HCT116 (cell line): ENCODE measurements at regions not wholly inside any gene's neighbourhood (a gene's known extent, or its start where the extent isn't known, plus 50 kb on each side); places are given as distances from the start of the nearest gene placed in this dataset.

Source experiments
- CEBPB ChIP-seq: IDR thresholded peaks from 2 replicates; pipeline ENCODE4 v1.6.1; 2012; ENCODE audit warnings: low read depth
- ELF1 ChIP-seq: IDR thresholded peaks from 2 replicates; pipeline ENCODE4 v1.6.1; 2012; ENCODE audit warnings: low read depth, borderline replicate concordance
- EZH2 ChIP-seq: fragments of 200-600 bp; sonication (generic); IDR thresholded peaks from 2 replicates; pipeline ENCODE4 v1.6.1; 2017; ENCODE audit warnings: antibody characterized with exemption, mixed run types
- EZH2phosphoT487 ChIP-seq: fragments of 200-600 bp; IDR thresholded peaks from 2 replicates; pipeline ENCODE4 v1.6.1; 2018; ENCODE audit warnings: antibody characterized with exemption, borderline replicate concordance
- FOSL1 ChIP-seq: IDR thresholded peaks from 2 replicates; pipeline ENCODE4 v1.6.1; 2012; ENCODE audit warnings: low read depth
- JUND ChIP-seq: IDR thresholded peaks from 2 replicates; pipeline ENCODE4 v1.6.1; 2012
- POLR2A ChIP-seq: IDR thresholded peaks from 2 replicates; pipeline ENCODE4 v1.7.0; 2011; ENCODE audit warnings: borderline replicate concordance; ENCODE audit not compliant: insufficient read depth, insufficient read length; ENCODE audit errors: extremely low read depth
- POLR2AphosphoS5 ChIP-seq: IDR thresholded peaks from 2 replicates; pipeline ENCODE4 v1.6.1; 2011; ENCODE audit warnings: mild to moderate bottlenecking, low read depth, low read length, moderate library complexity
- YY1 ChIP-seq: IDR thresholded peaks from 2 replicates; pipeline ENCODE4 v1.6.1; 2011; ENCODE audit warnings: low read length, low read depth, moderate library complexity, mild to moderate bottlenecking; ENCODE audit not compliant: insufficient replicate concordance; ENCODE audit errors: extremely low read depth
- ZFX ChIP-seq: fragments of 450-650 bp; IDR thresholded peaks from 2 replicates; pipeline ENCODE4 v1.6.1; 2017
- TF ChIP-seq, protein P1 (sequence below), 3 experiments: fragments of 200-600 bp in 1 of 3; sonication (generic) in 1 of 3; IDR thresholded peaks in 2 of 3; conservative IDR thresholded peaks in 1 of 3; 2 replicates each; pipeline ENCODE4 v1.5.1; 2012 to 2017; ENCODE audit warnings: low read depth in 2 of 3, low read length in 2 of 3, antibody characterized with exemption in 1 of 3, borderline replicate concordance in 1 of 3, control low read depth in 1 of 3, mild to moderate bottlenecking in 1 of 3, mixed read lengths in 1 of 3, mixed run types in 1 of 3, moderate library complexity in 1 of 3; ENCODE audit not compliant: insufficient read depth in 1 of 3
- TF ChIP-seq, protein P2 (sequence below): IDR thresholded peaks from 2 replicates; pipeline ENCODE4 v1.6.1; 2012
- TF ChIP-seq, protein P3 (sequence below): IDR thresholded peaks from 2 replicates; pipeline ENCODE4 v1.6.1; 2011; ENCODE audit warnings: mild to moderate bottlenecking, low read length, moderate library complexity; ENCODE audit not compliant: insufficient replicate concordance; ENCODE audit errors: extremely low read depth
- TF ChIP-seq, protein P4 (sequence below): IDR thresholded peaks from 2 replicates; pipeline ENCODE4 v1.6.1; 2012; ENCODE audit warnings: low read depth

DNA sequence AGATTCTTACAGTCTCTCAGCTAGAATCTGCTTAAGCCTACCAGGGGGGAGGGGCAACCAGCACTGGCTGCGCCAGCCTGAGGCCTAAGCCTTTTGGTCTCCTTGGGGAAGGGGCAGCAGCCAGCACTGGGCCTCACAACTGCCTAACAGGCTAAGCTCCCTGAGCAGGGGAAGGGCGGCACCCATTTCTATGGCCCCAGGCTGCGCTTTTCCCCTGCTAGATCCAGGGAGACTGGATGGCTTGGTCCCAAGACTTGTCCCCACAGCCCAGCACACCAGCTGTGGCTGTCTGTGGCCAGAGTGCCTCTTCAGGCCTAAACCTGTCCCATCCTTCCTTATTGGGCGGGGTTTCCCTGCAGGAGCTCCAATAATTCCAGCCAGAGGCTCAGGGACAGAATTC, 1230.3 kb upstream of the CRIM1 start:
- TF ChIP-seq, protein P1, sequence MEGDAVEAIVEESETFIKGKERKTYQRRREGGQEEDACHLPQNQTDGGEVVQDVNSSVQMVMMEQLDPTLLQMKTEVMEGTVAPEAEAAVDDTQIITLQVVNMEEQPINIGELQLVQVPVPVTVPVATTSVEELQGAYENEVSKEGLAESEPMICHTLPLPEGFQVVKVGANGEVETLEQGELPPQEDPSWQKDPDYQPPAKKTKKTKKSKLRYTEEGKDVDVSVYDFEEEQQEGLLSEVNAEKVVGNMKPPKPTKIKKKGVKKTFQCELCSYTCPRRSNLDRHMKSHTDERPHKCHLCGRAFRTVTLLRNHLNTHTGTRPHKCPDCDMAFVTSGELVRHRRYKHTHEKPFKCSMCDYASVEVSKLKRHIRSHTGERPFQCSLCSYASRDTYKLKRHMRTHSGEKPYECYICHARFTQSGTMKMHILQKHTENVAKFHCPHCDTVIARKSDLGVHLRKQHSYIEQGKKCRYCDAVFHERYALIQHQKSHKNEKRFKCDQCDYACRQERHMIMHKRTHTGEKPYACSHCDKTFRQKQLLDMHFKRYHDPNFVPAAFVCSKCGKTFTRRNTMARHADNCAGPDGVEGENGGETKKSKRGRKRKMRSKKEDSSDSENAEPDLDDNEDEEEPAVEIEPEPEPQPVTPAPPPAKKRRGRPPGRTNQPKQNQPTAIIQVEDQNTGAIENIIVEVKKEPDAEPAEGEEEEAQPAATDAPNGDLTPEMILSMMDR (IDR thresholded peaks at IDR 0.05 in 2 of 3, conservative IDR thresholded peaks at IDR 0.05 in 1 of 3; ENCODE audit: borderline replicate concordance in 1 of 3, insufficient read depth in 1 of 3, low read depth in 2 of 3, low read length in 2 of 3), result no peak
- TF ChIP-seq POLR2A, result no peak
- TF ChIP-seq ZFX, result no peak
- no peak for TF ChIP-seq CEBPB
- TF ChIP-seq EZH2, result no peak
- TF ChIP-seq YY1, result no peak
- TF ChIP-seq EZH2phosphoT487, result no peak
- TF ChIP-seq, protein P2, sequence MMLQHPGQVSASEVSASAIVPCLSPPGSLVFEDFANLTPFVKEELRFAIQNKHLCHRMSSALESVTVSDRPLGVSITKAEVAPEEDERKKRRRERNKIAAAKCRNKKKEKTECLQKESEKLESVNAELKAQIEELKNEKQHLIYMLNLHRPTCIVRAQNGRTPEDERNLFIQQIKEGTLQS, result no peak
- TF ChIP-seq ELF1, result no peak
- TF ChIP-seq, protein P3, sequence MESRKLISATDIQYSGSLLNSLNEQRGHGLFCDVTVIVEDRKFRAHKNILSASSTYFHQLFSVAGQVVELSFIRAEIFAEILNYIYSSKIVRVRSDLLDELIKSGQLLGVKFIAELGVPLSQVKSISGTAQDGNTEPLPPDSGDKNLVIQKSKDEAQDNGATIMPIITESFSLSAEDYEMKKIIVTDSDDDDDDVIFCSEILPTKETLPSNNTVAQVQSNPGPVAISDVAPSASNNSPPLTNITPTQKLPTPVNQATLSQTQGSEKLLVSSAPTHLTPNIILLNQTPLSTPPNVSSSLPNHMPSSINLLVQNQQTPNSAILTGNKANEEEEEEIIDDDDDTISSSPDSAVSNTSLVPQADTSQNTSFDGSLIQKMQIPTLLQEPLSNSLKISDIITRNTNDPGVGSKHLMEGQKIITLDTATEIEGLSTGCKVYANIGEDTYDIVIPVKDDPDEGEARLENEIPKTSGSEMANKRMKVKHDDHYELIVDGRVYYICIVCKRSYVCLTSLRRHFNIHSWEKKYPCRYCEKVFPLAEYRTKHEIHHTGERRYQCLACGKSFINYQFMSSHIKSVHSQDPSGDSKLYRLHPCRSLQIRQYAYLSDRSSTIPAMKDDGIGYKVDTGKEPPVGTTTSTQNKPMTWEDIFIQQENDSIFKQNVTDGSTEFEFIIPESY, result no peak
- TF ChIP-seq, protein P4, sequence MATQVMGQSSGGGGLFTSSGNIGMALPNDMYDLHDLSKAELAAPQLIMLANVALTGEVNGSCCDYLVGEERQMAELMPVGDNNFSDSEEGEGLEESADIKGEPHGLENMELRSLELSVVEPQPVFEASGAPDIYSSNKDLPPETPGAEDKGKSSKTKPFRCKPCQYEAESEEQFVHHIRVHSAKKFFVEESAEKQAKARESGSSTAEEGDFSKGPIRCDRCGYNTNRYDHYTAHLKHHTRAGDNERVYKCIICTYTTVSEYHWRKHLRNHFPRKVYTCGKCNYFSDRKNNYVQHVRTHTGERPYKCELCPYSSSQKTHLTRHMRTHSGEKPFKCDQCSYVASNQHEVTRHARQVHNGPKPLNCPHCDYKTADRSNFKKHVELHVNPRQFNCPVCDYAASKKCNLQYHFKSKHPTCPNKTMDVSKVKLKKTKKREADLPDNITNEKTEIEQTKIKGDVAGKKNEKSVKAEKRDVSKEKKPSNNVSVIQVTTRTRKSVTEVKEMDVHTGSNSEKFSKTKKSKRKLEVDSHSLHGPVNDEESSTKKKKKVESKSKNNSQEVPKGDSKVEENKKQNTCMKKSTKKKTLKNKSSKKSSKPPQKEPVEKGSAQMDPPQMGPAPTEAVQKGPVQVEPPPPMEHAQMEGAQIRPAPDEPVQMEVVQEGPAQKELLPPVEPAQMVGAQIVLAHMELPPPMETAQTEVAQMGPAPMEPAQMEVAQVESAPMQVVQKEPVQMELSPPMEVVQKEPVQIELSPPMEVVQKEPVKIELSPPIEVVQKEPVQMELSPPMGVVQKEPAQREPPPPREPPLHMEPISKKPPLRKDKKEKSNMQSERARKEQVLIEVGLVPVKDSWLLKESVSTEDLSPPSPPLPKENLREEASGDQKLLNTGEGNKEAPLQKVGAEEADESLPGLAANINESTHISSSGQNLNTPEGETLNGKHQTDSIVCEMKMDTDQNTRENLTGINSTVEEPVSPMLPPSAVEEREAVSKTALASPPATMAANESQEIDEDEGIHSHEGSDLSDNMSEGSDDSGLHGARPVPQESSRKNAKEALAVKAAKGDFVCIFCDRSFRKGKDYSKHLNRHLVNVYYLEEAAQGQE, result no peak
- no peak for TF ChIP-seq POLR2AphosphoS5
- no peak for TF ChIP-seq JUND
- TF ChIP-seq FOSL1, result no peak
